ENCODE measurements at regions not wholly inside any gene's neighbourhood (a gene's known extent, or its start where the extent isn't known, plus 50 kb on each side); places are given as distances from the start of the nearest gene placed in this dataset.
"Not testable (repeated sequence)": the region's sequence is repeated elsewhere in the genome, so short reads cannot be mapped to it uniquely, and the experiment has no call there.

- not testable (repeated sequence) for TF ChIP-seq CTCF (conservative IDR thresholded peaks at IDR 0.05); ZFX (IDR thresholded peaks at IDR 0.05)
Observed at GRCh38 chrX:90453770-90454338, 532.1 kb downstream of the TGIF2LX start.
